HG03571 (cell line): ENCODE measurements at regions not wholly inside any gene's neighbourhood (a gene's known extent, or its start where the extent isn't known, plus 50 kb on each side); places are given as distances from the start of the nearest gene placed in this dataset.

Experiments used
- ATAC-seq: cut with Tn5 transposase; IDR thresholded peaks from one replicate; pipeline ENCODE4 v1.9.1; 2021; ENCODE audit not compliant: unreplicated experiment

DNA sequence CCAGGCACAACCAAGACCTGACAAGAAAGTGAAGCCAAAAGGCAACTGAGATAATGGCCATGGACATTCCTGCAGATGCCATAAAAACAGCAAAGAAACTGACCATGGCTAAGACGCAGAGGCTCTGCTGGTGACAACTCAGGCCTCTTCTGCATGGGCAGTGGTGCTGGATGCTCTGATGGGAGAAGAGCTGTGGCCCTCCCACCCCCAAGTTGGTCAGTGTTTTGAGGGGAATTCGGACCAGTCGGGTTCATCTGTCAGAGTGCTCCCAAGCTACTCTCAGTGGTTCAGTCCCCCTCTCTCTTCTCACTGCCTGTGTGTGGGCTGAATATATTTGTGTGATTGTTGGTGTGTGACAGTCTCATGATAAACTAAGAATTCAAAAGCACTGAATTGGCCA is 79.0 kb upstream of the GPR26 start:
- ATAC-seq: no peak

DNA sequence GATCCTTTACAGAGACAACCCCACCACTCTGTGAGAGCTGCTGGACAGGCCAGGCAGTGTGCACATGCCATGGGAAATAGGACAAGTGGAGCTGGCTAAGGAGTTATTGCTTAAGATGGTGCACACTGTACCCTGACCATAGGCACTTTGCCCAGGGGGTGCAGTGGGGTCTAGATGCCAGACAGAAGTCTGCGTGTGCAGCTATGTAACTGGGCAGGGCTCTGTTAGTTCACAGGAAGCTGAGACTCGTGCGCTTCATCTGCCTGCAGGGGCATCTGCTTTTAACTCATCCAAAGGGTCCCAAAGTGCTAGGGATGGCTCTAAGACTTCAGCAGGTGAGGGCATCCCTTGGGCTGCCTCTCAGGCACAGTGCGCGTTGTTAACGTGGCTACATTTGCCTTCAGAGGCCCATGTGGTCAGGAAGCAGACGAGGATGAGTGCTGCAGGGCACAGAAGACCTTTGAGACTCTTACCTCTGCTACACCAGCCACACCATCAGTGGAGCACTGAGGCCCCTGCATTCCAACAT is 77.7 kb upstream of the GPR26 start:
- no peak for ATAC-seq

DNA sequence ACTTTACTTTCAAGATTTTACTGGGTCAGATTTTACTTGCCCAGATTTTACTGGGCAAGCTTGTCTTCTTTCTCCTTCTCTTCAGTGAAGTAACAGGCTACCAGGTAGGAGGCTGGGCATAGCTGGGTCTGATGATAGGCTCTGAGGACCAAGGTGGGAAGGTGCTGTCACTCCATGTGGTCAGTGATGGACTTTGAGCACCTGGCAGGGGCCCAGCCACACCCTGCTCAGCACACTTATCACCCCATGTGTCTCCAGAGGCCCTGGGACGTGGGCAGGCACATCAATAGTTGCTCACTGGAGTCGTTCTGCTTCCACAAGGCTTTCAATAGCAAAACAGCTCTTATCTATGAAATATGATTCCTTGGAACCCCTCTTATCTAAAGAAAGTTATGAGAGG is 70.5 kb upstream of the GPR26 start:
- ATAC-seq: no peak

DNA sequence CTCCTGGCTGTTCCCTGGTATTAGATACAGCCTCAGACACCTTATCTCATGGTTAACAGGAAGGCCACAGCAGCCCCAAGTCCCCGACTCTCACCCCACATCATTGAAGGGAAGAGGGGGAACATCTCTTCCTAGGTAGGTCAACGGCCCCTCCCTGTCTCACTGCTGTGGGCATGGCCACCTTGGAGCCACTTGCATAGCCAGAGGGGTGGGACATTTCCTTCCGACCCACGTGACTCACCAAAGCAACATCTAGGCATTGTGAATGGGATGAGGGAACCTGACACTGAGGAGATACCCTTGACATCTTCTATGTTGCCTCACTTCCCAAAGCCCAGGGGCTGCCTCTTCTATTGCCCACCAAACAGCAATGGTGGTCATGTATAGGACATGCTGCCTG is 68.5 kb upstream of the GPR26 start:
- no peak for ATAC-seq

DNA sequence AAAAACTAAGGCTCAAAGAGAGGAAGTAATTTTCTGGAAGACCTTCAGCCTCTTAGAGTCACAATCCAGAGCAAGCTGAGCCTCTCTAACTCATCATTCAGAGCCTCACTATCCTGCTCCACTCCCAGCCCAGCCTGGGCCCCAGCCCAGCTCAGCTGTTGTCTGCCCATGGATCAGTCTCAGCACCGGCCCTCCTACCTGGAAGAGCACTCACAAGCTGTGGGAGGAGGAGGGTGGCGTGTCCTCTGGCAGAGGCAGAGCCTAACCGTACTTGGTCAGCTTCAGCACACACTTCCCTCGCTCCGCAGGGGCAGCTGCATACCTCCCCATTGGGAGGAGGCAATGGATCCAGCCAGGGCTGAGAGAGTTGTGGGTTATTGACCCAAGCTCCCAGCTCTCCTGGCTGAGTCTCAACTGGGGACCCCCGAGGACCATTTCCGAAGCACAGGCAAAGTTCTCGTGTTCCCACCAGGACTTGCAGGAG is 66.7 kb upstream of the GPR26 start:
- no peak for ATAC-seq

DNA sequence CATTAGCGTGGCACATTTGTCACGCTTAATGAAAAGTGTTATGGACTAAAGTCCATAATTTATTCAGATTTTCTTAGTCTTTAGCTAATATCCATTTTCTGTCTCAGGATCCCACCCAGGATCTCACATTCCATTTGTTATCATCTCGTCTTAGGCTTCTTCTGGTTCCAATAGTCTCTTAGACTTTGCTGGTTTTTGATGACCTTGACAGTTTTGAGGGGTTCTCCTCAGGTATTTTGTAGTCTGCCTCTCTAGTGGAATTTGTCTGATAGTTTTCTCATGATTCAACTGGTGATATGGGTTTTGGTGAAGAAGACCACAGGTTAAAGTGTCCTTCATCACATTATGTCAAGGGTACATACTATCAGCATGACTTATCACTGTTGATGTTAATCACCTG is 66.0 kb upstream of the GPR26 start:
- ATAC-seq: no peak

DNA sequence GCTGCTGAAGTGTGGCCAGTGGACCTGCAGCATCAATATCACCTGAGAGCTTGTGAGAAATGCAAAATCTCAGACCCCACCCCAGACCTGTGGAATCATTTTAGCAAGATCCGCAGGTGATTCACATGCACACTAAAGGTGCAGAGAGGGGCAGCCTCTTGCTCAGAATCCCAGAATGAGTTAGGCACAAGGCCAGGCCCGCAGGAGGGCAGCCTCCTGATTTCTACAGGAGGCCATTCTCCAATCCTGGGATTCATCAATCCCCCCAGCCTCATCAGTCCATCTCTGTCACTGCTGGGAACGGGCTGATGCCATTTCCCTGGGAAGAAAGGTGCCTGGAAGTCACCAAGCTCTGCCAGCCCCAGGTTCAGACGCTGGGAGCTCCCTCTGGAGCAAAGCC is 63.0 kb upstream of the GPR26 start:
- no peak for ATAC-seq

DNA sequence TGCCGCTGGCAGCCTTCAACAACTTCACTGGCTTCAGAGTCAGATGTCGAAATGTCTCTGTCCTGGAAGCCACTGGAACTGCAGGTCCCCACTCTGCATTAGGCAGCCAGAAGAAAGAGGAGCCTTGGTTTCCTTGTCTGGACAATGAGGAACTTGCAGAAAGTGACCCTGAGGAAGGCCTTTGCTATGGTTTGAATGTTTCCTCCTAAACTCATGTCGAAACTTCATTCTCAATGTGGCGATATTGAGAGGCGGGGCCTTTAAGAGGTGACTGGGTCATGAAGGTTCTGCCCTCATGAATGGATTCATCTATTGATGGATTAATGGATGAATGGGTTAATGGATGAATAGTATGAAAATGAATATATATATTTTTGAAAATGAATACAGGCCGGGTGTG is 61.6 kb upstream of the GPR26 start:
- no peak for ATAC-seq

DNA sequence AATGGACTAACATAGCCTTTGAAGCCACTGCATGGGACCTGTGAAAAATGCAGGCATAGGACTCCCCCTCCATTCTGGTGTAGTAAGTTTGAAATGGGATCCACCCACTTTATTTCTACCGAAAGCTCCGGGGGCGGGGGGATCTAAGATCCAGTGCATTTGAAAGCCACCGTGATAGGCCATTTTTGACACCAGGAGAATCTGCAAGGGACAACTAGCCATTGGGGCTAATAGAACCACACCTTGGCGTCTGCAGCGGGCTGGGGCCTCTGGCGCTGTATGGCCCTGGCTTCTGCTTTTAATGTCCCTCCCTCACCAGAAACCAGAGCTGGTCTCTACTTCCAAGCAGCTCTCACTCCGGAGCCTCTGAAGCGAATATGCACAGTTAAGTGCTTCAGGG is 60.1 kb upstream of the GPR26 start:
- no peak for ATAC-seq

DNA sequence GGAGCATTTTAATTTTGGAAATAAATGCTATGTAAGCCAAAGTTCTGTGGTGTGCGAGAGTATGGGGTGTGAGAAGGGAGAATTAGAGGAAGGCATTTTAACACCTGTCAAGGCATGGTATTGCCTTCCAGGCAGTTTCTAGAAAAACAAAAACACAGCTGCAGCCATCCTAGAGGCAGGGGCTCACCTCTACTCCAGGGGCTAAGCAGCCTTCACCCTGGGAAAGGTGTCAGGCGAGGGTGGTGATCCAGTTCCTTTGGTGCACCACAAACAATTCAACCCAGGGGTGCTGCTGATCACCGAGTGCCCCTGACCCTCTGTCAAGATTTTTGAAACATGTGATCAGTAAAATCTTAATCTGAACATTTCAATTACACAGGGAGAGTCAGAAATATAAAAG is 59.2 kb upstream of the GPR26 start:
- ATAC-seq: no peak

DNA sequence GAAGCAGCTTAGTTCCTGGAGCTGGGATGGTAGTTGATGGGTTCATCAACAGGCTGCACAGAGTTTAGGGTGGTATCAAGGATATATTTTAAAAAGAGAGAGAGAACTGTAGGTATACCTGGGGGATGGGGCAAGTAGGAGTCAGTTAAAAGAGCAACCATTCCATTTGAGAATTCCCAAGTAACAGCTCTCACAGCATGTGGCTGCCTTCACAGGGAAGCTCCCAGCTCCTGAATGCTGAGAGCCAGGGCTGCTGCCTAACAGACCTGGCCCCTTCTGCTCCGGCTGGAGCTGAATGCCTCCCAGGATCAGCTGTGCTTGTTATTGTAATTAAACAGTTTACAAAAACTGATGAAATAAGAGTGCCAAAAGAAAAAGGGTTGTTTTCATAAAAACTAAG is 58.8 kb upstream of the GPR26 start:
- no peak for ATAC-seq

DNA sequence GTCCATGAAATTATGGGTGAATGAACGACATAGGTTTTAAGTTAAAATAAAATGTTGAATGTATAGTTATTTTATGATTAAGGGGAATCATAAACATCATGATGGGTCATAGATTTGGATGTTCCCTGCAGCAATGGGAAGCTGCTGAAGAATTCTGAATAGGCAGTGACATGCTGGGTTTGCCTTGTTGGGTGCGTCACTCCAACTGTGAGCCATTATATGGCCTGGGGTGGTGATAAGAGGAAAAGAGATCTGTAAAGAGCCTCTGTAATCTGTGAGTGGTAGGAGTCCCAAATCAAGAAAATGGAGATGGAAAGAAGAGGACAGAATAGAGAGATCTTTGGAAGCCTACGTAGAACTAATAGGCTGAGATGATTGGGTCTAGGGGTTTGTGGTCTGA is 58.1 kb upstream of the GPR26 start:
- no peak for ATAC-seq

DNA sequence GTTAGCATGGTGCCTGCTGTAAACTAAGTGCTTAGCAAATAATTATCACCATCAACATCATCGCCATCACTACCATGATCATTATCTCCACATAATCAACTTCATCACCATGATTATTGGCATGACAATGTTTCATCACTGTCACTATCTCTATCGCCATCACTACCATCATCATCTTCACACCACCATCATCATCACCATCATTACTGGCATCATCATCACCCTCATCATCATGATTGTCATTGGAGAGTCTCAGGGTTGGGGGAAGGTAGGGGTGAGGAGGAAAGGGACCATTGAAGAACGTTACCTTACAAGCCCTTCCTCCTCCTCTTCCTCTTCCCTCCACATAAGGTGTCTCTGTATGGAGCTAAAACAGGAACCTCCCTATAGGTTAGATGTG is 54.9 kb upstream of the GPR26 start:
- ATAC-seq: no peak

DNA sequence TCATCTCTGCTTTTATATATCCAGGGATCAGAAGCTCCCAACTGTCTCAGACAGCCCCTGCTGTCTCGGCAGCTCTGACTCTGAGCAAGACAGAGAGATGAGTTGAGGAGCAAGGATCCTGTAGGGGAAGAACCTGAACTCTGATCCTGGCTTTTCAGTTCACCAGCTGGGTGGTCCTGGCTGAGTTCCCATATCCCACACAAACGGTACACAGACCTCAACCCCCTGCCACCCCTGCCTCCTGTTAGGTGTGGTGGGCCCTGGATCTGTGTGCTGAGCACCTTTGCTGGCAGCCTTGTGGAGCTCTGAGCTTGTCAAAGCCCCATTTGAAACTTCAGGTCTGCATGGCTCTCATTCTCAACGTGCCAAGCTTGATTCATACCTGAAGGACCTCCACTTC is 54.3 kb upstream of the GPR26 start:
- ATAC-seq: no peak

DNA sequence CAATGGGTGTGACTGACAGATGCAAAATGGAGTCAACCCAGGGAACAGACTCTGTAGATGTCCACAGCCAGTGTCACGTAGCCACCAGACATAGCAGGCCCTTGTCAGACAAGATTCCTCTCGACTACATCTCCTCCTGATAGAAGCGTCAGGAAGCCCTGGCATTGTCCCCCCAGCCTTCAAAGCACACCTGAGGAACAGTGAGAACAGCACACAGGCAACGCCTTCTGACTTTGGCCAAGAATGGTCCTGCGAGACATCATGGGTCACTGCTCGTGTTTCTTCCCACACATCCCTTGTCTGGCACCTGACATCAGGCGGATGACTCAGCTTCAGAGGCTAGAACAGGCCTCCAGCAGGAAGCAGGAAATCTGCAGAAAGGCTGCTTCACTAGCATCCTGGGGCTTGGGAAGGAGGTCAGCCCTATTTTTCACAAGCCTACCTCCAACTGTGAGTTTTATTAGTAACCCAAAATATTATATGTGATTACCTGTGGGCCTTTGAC is 52.8 kb upstream of the GPR26 start:
- ATAC-seq: no peak

DNA sequence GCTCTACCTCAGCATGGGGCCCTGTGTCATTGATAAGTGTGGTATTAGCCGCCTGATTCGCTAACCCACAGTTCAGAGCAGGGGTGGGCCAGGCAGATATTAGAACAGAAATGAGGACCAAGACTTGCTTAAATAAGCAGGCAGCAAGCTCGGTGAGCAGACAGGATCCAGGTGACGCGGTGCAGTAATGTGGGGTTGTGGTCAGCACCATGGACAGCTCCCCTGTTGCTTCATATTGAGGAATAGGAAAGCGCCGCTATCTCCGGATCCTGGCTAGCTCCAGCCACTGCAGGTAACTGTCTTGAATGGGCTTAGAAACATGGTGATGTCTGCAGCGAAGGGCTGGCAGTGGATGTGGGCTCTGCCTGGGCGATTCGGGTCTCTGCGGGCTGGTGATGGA is 51.3 kb upstream of the GPR26 start:
- no peak for ATAC-seq
